Activated CD4-positive, alpha-beta T cell treated with anti-CD3 and anti-CD28 coated beads, Interleukin-2, amount 50 U/mL, for 24 hours (primary cell): ENCODE measurements at regions not wholly inside any gene's neighbourhood (a gene's known extent, or its start where the extent isn't known, plus 50 kb on each side); places are given as distances from the start of the nearest gene placed in this dataset.
"Not testable (repeated sequence)": the region's sequence is repeated elsewhere in the genome, so short reads cannot be mapped to it uniquely, and the experiment has no call there.

ENCODE experiments used
- DNase-seq, 2 donors: peaks; one replicate each; pipeline ENCODE4 v3.0.0-alpha.2; 2020; ENCODE audit warnings: low read depth in 1 of 2, low spot score in 1 of 2

- no peak for DNase-seq
Observed at GRCh38 chr4:100034023-100034664, 84.1 kb upstream of the H2AZ1 start.

GRCh38 chr4:100026066-100026465, 76.0 kb upstream of the H2AZ1 start:
- DNase-seq: no peak

- no peak for DNase-seq
Observed at GRCh38 chr4:100023800-100024199, 73.7 kb upstream of the H2AZ1 start.

- no peak for DNase-seq
Observed at GRCh38 chr4:100022792-100023222, 72.7 kb upstream of the H2AZ1 start.

GRCh38 chr4:100019821-100020220, 69.7 kb upstream of the H2AZ1 start:
- DNase-seq: no peak

- DNase-seq: no peak
Observed at GRCh38 chr4:100017637-100018310, 67.7 kb upstream of the H2AZ1 start.

- no peak for DNase-seq
Observed at GRCh38 chr4:100016191-100016590, 66.1 kb upstream of the H2AZ1 start.

GRCh38 chr4:100014616-100015015, 64.5 kb upstream of the H2AZ1 start:
- no peak for DNase-seq

- no peak for DNase-seq
Observed at GRCh38 chr4:100009490-100009889, 59.4 kb upstream of the H2AZ1 start.

GRCh38 chr4:100008048-100008447, 58.0 kb upstream of the H2AZ1 start:
- no peak for DNase-seq

GRCh38 chr4:100006161-100006560, 56.1 kb upstream of the H2AZ1 start:
- not testable (repeated sequence) for DNase-seq
